GM23338 (cell line): ENCODE measurements at regions not wholly inside any gene's neighbourhood (a gene's known extent, or its start where the extent isn't known, plus 50 kb on each side); places are given as distances from the start of the nearest gene placed in this dataset.

Experiments
- ATAC-seq: fragments of 200-7000 bp; cut with Tn5 transposase; 3 replicates; pipeline ENCODE4 v1.9.1; 2020
- DNase-seq: peaks from one replicate; pipeline ENCODE4 v3.0.0-alpha.2; 2015; ENCODE audit warnings: low spot score
- H2AFZ ChIP-seq: fragments of 200-600 bp; sonication (generic); 2 replicates; pipeline ENCODE4 v1.8.0; 2016; ENCODE audit warnings: antibody characterized with exemption, mild to moderate bottlenecking, moderate library complexity
- H3F3A ChIP-seq: fragments of 200-600 bp; sonication (generic); replicated peaks from 2 replicates; pipeline ENCODE4 v1.8.0; 2017; ENCODE audit warnings: antibody characterized with exemption, mixed run types, low read depth
- H3K27ac ChIP-seq: fragments of 200-600 bp; sonication (generic); 2 replicates; pipeline ENCODE4 v1.6.1; 2016; ENCODE audit warnings: low read depth
- H3K27me3 ChIP-seq: fragments of 200-600 bp; sonication (generic); 2 replicates; pipeline ENCODE4 v1.8.0; 2016; ENCODE audit warnings: mild to moderate bottlenecking, mixed run types, moderate library complexity; ENCODE audit not compliant: insufficient read depth
- H3K36me3 ChIP-seq: fragments of 200-600 bp; sonication (generic); 2 replicates; pipeline ENCODE4 v1.8.0; 2016; ENCODE audit warnings: mild to moderate bottlenecking; ENCODE audit not compliant: insufficient read depth
- H3K4me1 ChIP-seq: fragments of 200-600 bp; sonication (generic); 2 replicates; pipeline ENCODE4 v1.8.0; 2016; ENCODE audit warnings: mild to moderate bottlenecking, moderate library complexity; ENCODE audit not compliant: insufficient read depth
- H3K4me2 ChIP-seq: fragments of 200-600 bp; sonication (generic); 2 replicates; pipeline ENCODE4 v1.7.1; 2017; ENCODE audit warnings: mixed run types
- H3K4me3 ChIP-seq: fragments of 200-600 bp; sonication (generic); 2 replicates; pipeline ENCODE4 v1.6.1; 2016; ENCODE audit warnings: mixed run types
- H3K79me2 ChIP-seq: fragments of 200-600 bp; sonication (generic); replicated peaks from 2 replicates; pipeline ENCODE4 v1.8.0; 2017; ENCODE audit warnings: mild to moderate bottlenecking; ENCODE audit not compliant: insufficient read depth
- H3K9me2 ChIP-seq: fragments of 200-600 bp; sonication (generic); 2 replicates; pipeline ENCODE4 v1.8.0; 2017; ENCODE audit not compliant: insufficient read depth
- H4K20me1 ChIP-seq: fragments of 200-600 bp; sonication (generic); replicated peaks from 2 replicates; pipeline ENCODE4 v1.8.0; 2017; ENCODE audit warnings: mild to moderate bottlenecking; ENCODE audit not compliant: insufficient read depth
- H3K27ac Mint-ChIP-seq: 2 replicates; pipeline ENCODE4 v1.8.0; 2020; ENCODE audit warnings: inconsistent platforms, mild to moderate bottlenecking, moderate library complexity, mixed read lengths
- H3K27me3 Mint-ChIP-seq: 3 replicates; pipeline ENCODE4 v1.8.0; 2022; ENCODE audit warnings: low read depth, mild to moderate bottlenecking, moderate library complexity, mixed read lengths, inconsistent platforms; ENCODE audit not compliant: insufficient read depth, poor library complexity
- H3K36me3 Mint-ChIP-seq: 3 replicates; pipeline ENCODE4 v1.8.0; 2021; ENCODE audit warnings: low read depth, mild to moderate bottlenecking, inconsistent platforms, moderate library complexity, mixed read lengths
- H3K4me1 Mint-ChIP-seq: 3 replicates; pipeline ENCODE4 v1.8.0; 2020; ENCODE audit warnings: mild to moderate bottlenecking, inconsistent platforms, mixed read lengths
- H3K4me3 Mint-ChIP-seq: 3 replicates; pipeline ENCODE4 v1.8.0; 2021; ENCODE audit warnings: moderate library complexity, mild to moderate bottlenecking, inconsistent platforms, mixed read lengths
- H3K9me3 Mint-ChIP-seq: 3 replicates; pipeline ENCODE4 v1.8.0; 2020; ENCODE audit warnings: moderate library complexity, mild to moderate bottlenecking, inconsistent platforms, mixed read lengths
- CREB1 ChIP-seq: fragments of 250-450 bp; sonication (Bioruptor Pico); IDR thresholded peaks from 2 replicates; pipeline ENCODE4 v1.5.0; 2020; ENCODE audit warnings: low read depth, mild to moderate bottlenecking, moderate library complexity
- CTCF ChIP-seq, 2 experiments: fragments of 200-600 bp in 1 of 2; sonication (generic) in 1 of 2; conservative IDR thresholded peaks; 2 replicates each; pipeline versions ENCODE4 v1.5.1 to v1.6.1; 2016 to 2017; ENCODE audit warnings: antibody characterized with exemption in 2 of 2, low read depth in 2 of 2, mild to moderate bottlenecking in 2 of 2, moderate library complexity in 1 of 2
- ETS1 ChIP-seq: IDR thresholded peaks from 2 replicates; pipeline ENCODE4 v1.6.1; 2016; ENCODE audit warnings: antibody characterized with exemption
- EZH2 ChIP-seq: fragments of 200-600 bp; sonication (generic); IDR thresholded peaks from one replicate; pipeline ENCODE4 v1.8.0; 2017; ENCODE audit warnings: antibody characterized with exemption, mild to moderate bottlenecking, low read depth; ENCODE audit not compliant: unreplicated experiment
- EZH2phosphoT487 ChIP-seq: fragments of 200-600 bp; sonication (generic); IDR thresholded peaks from one replicate; pipeline ENCODE4 v1.8.1; 2018; ENCODE audit warnings: antibody characterized with exemption; ENCODE audit not compliant: unreplicated experiment
- JUNB ChIP-seq: IDR thresholded peaks from one replicate; pipeline ENCODE4 v1.6.1; 2016; ENCODE audit warnings: antibody characterized with exemption; ENCODE audit not compliant: unreplicated experiment
- NANOG ChIP-seq: IDR thresholded peaks from 2 replicates; pipeline ENCODE4 v1.6.1; 2016; ENCODE audit warnings: antibody characterized with exemption, borderline replicate concordance
- POLR2AphosphoS5 ChIP-seq: IDR thresholded peaks from 2 replicates; pipeline ENCODE4 v1.6.1; 2016; ENCODE audit warnings: antibody characterized with exemption, low read depth
- STAT1 ChIP-seq: IDR thresholded peaks from one replicate; pipeline ENCODE4 v1.6.1; 2016; ENCODE audit warnings: antibody characterized with exemption; ENCODE audit not compliant: unreplicated experiment
- ZNF114 ChIP-seq: fragments of 250-450 bp; sonication (Bioruptor Pico); IDR thresholded peaks from 2 replicates; pipeline ENCODE4 v1.5.0; 2020; ENCODE audit warnings: mild to moderate bottlenecking, moderate library complexity
- ZNF331 ChIP-seq: fragments of 250-450 bp; sonication (Bioruptor Pico); IDR thresholded peaks from 2 replicates; pipeline ENCODE4 v1.5.0; 2020; ENCODE audit warnings: low read depth, mild to moderate bottlenecking, moderate library complexity
- TF ChIP-seq, protein P1 (sequence below): IDR thresholded peaks from one replicate; pipeline ENCODE4 v1.6.1; 2018; ENCODE audit warnings: antibody characterized with exemption; ENCODE audit not compliant: unreplicated experiment
- TF ChIP-seq, protein P2 (sequence below): fragments of 250-450 bp; sonication (Bioruptor Pico); IDR thresholded peaks from 2 replicates; pipeline ENCODE4 v1.5.0; 2020; ENCODE audit warnings: mild to moderate bottlenecking, moderate library complexity

DNA sequence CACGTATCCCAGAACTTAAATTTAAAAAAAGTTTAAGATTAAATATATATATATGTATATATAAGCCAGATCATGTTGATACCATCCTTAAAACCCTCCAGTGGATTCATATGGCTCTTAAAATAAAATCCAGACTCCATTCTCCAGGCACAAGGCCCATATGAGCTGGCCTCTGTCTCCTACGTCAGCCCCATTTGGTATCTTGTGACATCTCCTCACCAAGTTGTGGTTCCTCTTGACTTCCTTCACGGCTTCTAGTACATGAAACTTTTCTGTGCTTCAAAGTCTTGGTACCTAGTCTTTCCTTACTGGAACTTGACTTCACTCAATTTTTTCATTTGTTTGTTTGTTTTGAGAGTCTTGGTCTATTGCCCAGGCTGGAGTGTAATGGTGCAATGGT is 61.3 kb downstream of the PRLHR start:
- Histone ChIP-seq H3K36me3 (no peaks in the 10 kb centered on the region), H3K27me3 (no peaks in the 10 kb centered on the region), H3K9me2 (no peaks in the 10 kb centered on the region), H3K27ac (no peak overlapping the region), H3K4me3 (no peak overlapping the region), H3F3A (no peaks in the 10 kb centered on the region), H3K79me2 (no peaks in the 10 kb centered on the region), H3K4me2 (no peak overlapping the region), H2AFZ (no peak overlapping the region; the same call in 1 of the 2 replicates), H3K4me1 (no peaks in the 10 kb centered on the region), H4K20me1 (no peaks in the 10 kb centered on the region)
- no peak for DNase-seq
- no peak overlapping the region for H3K27ac Mint-ChIP-seq
- no peaks in the 10 kb centered on the region for H3K9me3 Mint-ChIP-seq
- no peak overlapping the region for H3K4me3 Mint-ChIP-seq
- H3K4me1 Mint-ChIP-seq = peaks cover 4% of the 10 kb centered on the region; the same call in 2 of the 3 replicates
- no peak for ATAC-seq
- H3K27me3 Mint-ChIP-seq = peaks cover 3% of the 10 kb centered on the region
- no peak for TF ChIP-seq NANOG
- TF ChIP-seq CREB1 (CRISPR knock-in tag) = no peak
- no peak for TF ChIP-seq EZH2
- TF ChIP-seq ZNF331 (CRISPR knock-in tag) = no peak
- TF ChIP-seq EZH2phosphoT487 = no peak
- TF ChIP-seq, protein P1, sequence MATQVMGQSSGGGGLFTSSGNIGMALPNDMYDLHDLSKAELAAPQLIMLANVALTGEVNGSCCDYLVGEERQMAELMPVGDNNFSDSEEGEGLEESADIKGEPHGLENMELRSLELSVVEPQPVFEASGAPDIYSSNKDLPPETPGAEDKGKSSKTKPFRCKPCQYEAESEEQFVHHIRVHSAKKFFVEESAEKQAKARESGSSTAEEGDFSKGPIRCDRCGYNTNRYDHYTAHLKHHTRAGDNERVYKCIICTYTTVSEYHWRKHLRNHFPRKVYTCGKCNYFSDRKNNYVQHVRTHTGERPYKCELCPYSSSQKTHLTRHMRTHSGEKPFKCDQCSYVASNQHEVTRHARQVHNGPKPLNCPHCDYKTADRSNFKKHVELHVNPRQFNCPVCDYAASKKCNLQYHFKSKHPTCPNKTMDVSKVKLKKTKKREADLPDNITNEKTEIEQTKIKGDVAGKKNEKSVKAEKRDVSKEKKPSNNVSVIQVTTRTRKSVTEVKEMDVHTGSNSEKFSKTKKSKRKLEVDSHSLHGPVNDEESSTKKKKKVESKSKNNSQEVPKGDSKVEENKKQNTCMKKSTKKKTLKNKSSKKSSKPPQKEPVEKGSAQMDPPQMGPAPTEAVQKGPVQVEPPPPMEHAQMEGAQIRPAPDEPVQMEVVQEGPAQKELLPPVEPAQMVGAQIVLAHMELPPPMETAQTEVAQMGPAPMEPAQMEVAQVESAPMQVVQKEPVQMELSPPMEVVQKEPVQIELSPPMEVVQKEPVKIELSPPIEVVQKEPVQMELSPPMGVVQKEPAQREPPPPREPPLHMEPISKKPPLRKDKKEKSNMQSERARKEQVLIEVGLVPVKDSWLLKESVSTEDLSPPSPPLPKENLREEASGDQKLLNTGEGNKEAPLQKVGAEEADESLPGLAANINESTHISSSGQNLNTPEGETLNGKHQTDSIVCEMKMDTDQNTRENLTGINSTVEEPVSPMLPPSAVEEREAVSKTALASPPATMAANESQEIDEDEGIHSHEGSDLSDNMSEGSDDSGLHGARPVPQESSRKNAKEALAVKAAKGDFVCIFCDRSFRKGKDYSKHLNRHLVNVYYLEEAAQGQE = no peak
- TF ChIP-seq JUNB = no peak
- TF ChIP-seq STAT1 = no peak
- no peak for TF ChIP-seq POLR2AphosphoS5
- TF ChIP-seq, protein P2, sequence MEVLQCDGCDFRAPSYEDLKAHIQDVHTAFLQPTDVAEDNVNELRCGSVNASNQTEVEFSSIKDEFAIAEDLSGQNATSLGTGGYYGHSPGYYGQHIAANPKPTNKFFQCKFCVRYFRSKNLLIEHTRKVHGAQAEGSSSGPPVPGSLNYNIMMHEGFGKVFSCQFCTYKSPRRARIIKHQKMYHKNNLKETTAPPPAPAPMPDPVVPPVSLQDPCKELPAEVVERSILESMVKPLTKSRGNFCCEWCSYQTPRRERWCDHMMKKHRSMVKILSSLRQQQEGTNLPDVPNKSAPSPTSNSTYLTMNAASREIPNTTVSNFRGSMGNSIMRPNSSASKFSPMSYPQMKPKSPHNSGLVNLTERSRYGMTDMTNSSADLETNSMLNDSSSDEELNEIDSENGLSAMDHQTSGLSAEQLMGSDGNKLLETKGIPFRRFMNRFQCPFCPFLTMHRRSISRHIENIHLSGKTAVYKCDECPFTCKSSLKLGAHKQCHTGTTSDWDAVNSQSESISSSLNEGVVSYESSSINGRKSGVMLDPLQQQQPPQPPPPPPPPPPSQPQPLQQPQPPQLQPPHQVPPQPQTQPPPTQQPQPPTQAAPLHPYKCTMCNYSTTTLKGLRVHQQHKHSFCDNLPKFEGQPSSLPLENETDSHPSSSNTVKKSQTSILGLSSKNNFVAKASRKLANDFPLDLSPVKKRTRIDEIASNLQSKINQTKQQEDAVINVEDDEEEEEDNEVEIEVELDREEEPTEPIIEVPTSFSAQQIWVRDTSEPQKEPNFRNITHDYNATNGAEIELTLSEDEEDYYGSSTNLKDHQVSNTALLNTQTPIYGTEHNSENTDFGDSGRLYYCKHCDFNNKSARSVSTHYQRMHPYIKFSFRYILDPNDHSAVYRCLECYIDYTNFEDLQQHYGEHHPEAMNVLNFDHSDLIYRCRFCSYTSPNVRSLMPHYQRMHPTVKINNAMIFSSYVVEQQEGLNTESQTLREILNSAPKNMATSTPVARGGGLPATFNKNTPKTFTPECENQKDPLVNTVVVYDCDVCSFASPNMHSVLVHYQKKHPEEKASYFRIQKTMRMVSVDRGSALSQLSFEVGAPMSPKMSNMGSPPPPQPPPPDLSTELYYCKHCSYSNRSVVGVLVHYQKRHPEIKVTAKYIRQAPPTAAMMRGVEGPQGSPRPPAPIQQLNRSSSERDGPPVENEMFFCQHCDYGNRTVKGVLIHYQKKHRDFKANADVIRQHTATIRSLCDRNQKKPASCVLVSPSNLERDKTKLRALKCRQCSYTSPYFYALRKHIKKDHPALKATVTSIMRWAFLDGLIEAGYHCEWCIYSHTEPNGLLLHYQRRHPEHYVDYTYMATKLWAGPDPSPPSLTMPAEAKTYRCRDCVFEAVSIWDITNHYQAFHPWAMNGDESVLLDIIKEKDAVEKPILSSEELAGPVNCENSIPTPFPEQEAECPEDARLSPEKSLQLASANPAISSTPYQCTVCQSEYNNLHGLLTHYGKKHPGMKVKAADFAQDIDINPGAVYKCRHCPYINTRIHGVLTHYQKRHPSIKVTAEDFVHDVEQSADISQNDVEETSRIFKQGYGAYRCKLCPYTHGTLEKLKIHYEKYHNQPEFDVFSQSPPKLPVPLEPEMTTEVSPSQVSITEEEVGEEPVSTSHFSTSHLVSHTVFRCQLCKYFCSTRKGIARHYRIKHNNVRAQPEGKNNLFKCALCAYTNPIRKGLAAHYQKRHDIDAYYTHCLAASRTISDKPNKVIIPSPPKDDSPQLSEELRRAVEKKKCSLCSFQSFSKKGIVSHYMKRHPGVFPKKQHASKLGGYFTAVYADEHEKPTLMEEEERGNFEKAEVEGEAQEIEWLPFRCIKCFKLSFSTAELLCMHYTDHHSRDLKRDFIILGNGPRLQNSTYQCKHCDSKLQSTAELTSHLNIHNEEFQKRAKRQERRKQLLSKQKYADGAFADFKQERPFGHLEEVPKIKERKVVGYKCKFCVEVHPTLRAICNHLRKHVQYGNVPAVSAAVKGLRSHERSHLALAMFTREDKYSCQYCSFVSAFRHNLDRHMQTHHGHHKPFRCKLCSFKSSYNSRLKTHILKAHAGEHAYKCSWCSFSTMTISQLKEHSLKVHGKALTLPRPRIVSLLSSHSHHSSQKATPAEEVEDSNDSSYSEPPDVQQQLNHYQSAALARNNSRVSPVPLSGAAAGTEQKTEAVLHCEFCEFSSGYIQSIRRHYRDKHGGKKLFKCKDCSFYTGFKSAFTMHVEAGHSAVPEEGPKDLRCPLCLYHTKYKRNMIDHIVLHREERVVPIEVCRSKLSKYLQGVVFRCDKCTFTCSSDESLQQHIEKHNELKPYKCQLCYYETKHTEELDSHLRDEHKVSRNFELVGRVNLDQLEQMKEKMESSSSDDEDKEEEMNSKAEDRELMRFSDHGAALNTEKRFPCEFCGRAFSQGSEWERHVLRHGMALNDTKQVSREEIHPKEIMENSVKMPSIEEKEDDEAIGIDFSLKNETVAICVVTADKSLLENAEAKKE = no peak
- TF ChIP-seq ZNF114 (CRISPR knock-in tag) = no peak
- TF ChIP-seq CTCF (conservative IDR thresholded peaks at IDR 0.05; ENCODE audit: low read depth in 2 of 2) = no peak
- no peak for TF ChIP-seq ETS1
- H3K36me3 Mint-ChIP-seq = no peaks in the 10 kb centered on the region
